NCI-H748 treated with DMSO at 0.1 percent for 48 hours (cell line): ENCODE measurements at regions not wholly inside any gene's neighbourhood (a gene's known extent, or its start where the extent isn't known, plus 50 kb on each side); places are given as distances from the start of the nearest gene placed in this dataset.
"Not testable (repeated sequence)": the region's sequence is repeated elsewhere in the genome, so short reads cannot be mapped to it uniquely, and the experiment has no call there.

ENCODE experiments used
- DNase-seq: peaks from one replicate; lab custom pipeline; 2025; lab: John Stamatoyannopoulos, UW

- DNase-seq, result no peak
These were observed 470.6 kb upstream of the GALNTL6 start for GRCh38 chr4:171342646-171343045.

- no peak for DNase-seq
These were observed 472.9 kb upstream of the GALNTL6 start for GRCh38 chr4:171340258-171340657.

GRCh38 chr4:171334549-171334948 lies 478.7 kb upstream of the GALNTL6 start:
- no peak for DNase-seq

- peak; percentile 77 for DNase-seq
These were observed 504.5 kb upstream of the GALNTL6 start for GRCh38 chr4:171308661-171309060.

- not testable (repeated sequence) for DNase-seq
These were observed 515.0 kb upstream of the GALNTL6 start for GRCh38 chr4:171298048-171298718.

- DNase-seq, result no peak
These were observed 524.3 kb upstream of the GALNTL6 start for GRCh38 chr4:171288816-171289432.

GRCh38 chr4:171281359-171281758 lies 531.8 kb upstream of the GALNTL6 start:
- DNase-seq, result peak; percentile 32

GRCh38 chr4:171279131-171279530 lies 534.1 kb upstream of the GALNTL6 start:
- no peak for DNase-seq

GRCh38 chr4:171266671-171267070 lies 546.5 kb upstream of the GALNTL6 start:
- no peak for DNase-seq

- no peak for DNase-seq
These were observed 547.9 kb upstream of the GALNTL6 start for GRCh38 chr4:171265190-171265818.

- no peak for DNase-seq
These were observed 557.0 kb upstream of the GALNTL6 start for GRCh38 chr4:171256223-171256622.

- DNase-seq, result no peak
These were observed 566.3 kb upstream of the GALNTL6 start for GRCh38 chr4:171246948-171247347.

- no peak for DNase-seq
These were observed 570.4 kb upstream of the GALNTL6 start for GRCh38 chr4:171242831-171243230.

GRCh38 chr4:171239196-171239595 lies 574.0 kb upstream of the GALNTL6 start:
- no peak for DNase-seq

GRCh38 chr4:171235521-171235920 lies 577.7 kb upstream of the GALNTL6 start:
- DNase-seq, result no peak

GRCh38 chr4:171229354-171229753 lies 583.9 kb upstream of the GALNTL6 start:
- not testable (repeated sequence) for DNase-seq

- no peak for DNase-seq
These were observed 592.0 kb upstream of the GALNTL6 start for GRCh38 chr4:171221181-171221580.

- no peak for DNase-seq
These were observed 609.8 kb upstream of the GALNTL6 start for GRCh38 chr4:171203425-171203824.

- no peak for DNase-seq
These were observed 610.3 kb upstream of the GALNTL6 start for GRCh38 chr4:171202908-171203307.

GRCh38 chr4:171186700-171187099 lies 626.5 kb upstream of the GALNTL6 start:
- no peak for DNase-seq

- DNase-seq, result no peak
These were observed 632.1 kb upstream of the GALNTL6 start for GRCh38 chr4:171181090-171181489.

- no peak for DNase-seq
These were observed 642.5 kb upstream of the GALNTL6 start for GRCh38 chr4:171170671-171171070.

- no peak for DNase-seq
These were observed 643.8 kb upstream of the GALNTL6 start for GRCh38 chr4:171169396-171169795.
